HepG2 (cell line): ENCODE measurements at regions not wholly inside any gene's neighbourhood (a gene's known extent, or its start where the extent isn't known, plus 50 kb on each side); places are given as distances from the start of the nearest gene placed in this dataset.

ENCODE experiments used
- ATAC-seq: fragments of 200-7000 bp; cut with Tn5 transposase; 3 replicates; pipeline ENCODE4 v1.9.1; 2020; ENCODE audit warnings: mild to moderate bottlenecking, moderate library complexity
- BruUV-seq: library from RNA; stranded (reverse); fragments of 400-500 nt; replicated peaks from 2 replicates; lab custom pipeline; 2021; lab: Mats Ljungman, UMichigan
- CTCF ChIA-PET: fragments of 300-600 bp; formaldehyde crosslinking; extraction: SDS; loops from one replicate; lab custom pipeline; 2021; ENCODE audit warnings: low total read pairs, inconsistent platforms, low intra/inter-chr PET ratio; lab: Yijun Ruan, JAX
- POLR2A ChIA-PET: fragments of 350-600 bp; sonication (Branson Sonifier 250); formaldehyde crosslinking; loops from one replicate; lab custom pipeline; 2020; ENCODE audit warnings: antibody characterized with exemption, inconsistent platforms; lab: Yijun Ruan, JAX
- DNase-seq: peaks from one replicate; pipeline ENCODE4 v3.0.0-alpha.2; 2015; ENCODE audit warnings: low spot score
- FAIRE-seq: peaks from 3 replicates; lab custom pipeline; 2011; peaks lifted over from hg19 to GRCh38; lab: Jason Lieb, UNC
- H2AFZ ChIP-seq: one replicate; pipeline ENCODE4 v1.6.1; 2011; ENCODE audit warnings: low read length, inconsistent platforms
- H3K27ac ChIP-seq: fragments of 300-600 bp; 3 replicates; pipeline ENCODE4 v1.8.0; 2011; ENCODE audit warnings: mixed run types, mild to moderate bottlenecking, mixed read lengths, low read length, inconsistent platforms; ENCODE audit not compliant: insufficient read depth; ENCODE audit errors: extremely low read length
- H3K27me3 ChIP-seq, 2 experiments: fragments of 200-600 bp in 1 of 2; 2 replicates in 1 of 2; 3 replicates in 1 of 2; pipeline versions ENCODE4 v1.6.0 to v1.8.0; 2011; ENCODE audit warnings: low read length in 2 of 2, mild to moderate bottlenecking in 2 of 2, moderate library complexity in 2 of 2, inconsistent platforms in 1 of 2; ENCODE audit not compliant: insufficient read depth in 2 of 2, control insufficient read depth in 1 of 2
- H3K36me3 ChIP-seq, 2 experiments: fragments of 200-600 bp in 1 of 2; replicated peaks in 1 of 2; 2 replicates in 1 of 2; 3 replicates in 1 of 2; pipeline versions ENCODE4 v1.5.1 to v1.8.0; 2011; ENCODE audit warnings: low read length in 2 of 2, inconsistent platforms in 1 of 2; ENCODE audit not compliant: insufficient read depth in 2 of 2, control insufficient read depth in 1 of 2
- H3K4me1 ChIP-seq: 2 replicates; pipeline ENCODE4 v1.5.1; 2012; ENCODE audit warnings: low read length, inconsistent platforms; ENCODE audit not compliant: insufficient read depth
- H3K4me2 ChIP-seq: 2 replicates; pipeline ENCODE4 v1.6.0; 2011; ENCODE audit warnings: low read depth, low read length, inconsistent platforms
- H3K4me3 ChIP-seq, 3 experiments: fragments of 200-600 bp in 1 of 3; sonication (generic), shearing (Covaris generic) in 1 of 3; replicated peaks in 1 of 3; 2 replicates each; pipeline ENCODE4 v1.5.1; 2011 to 2016; ENCODE audit warnings: low read length in 3 of 3, inconsistent platforms in 2 of 3, low read depth in 2 of 3, mild to moderate bottlenecking in 2 of 3, control low read depth in 1 of 3, mixed read lengths in 1 of 3; ENCODE audit not compliant: insufficient read depth in 1 of 3
- H3K79me2 ChIP-seq: one replicate; pipeline ENCODE4 v1.6.1; 2011; ENCODE audit warnings: low read length, inconsistent platforms; ENCODE audit not compliant: insufficient read depth
- H3K9ac ChIP-seq: 2 replicates; pipeline ENCODE4 v1.6.0; 2011; ENCODE audit warnings: mild to moderate bottlenecking, low read depth, low read length, inconsistent platforms; ENCODE audit not compliant: insufficient read depth
- H3K9me3 ChIP-seq: 2 replicates; pipeline ENCODE4 v1.5.1; 2012; ENCODE audit warnings: mild to moderate bottlenecking, low read length
- H4K20me1 ChIP-seq: 2 replicates; pipeline ENCODE4 v1.6.0; 2011; ENCODE audit warnings: inconsistent platforms, mild to moderate bottlenecking, low read length, moderate library complexity; ENCODE audit not compliant: insufficient read depth
- ARNTL ChIP-seq: sonication (generic); formaldehyde crosslinking; IDR thresholded peaks from 2 replicates; pipeline ENCODE4 v1.4.0; 2020; ENCODE audit warnings: mild to moderate bottlenecking, missing genetic modification reagents
- ATF7-NPFF ChIP-seq: sonication (generic); formaldehyde crosslinking; IDR thresholded peaks from 2 replicates; pipeline ENCODE4 v1.8.1; 2023; ENCODE audit warnings: mild to moderate bottlenecking, low read depth, missing genetic modification reagents, moderate library complexity
- ATM ChIP-seq: fragments of 450-650 bp; IDR thresholded peaks from 2 replicates; pipeline ENCODE4 v1.7.1; 2017; ENCODE audit warnings: mild to moderate bottlenecking, borderline replicate concordance
- BCL3 ChIP-seq: sonication (generic); formaldehyde crosslinking; IDR thresholded peaks from 2 replicates; pipeline ENCODE4 v1.5.1; 2020; ENCODE audit warnings: mild to moderate bottlenecking, missing genetic modification reagents, moderate library complexity
- IRF2 ChIP-seq: IDR thresholded peaks from 2 replicates; pipeline ENCODE4 v1.6.1; 2018; ENCODE audit warnings: missing genetic modification reagents, missing compliant biosample characterization
- MYPOP ChIP-seq: sonication (generic); formaldehyde crosslinking; IDR thresholded peaks from 2 replicates; pipeline ENCODE4 v1.8.1; 2023; ENCODE audit warnings: mild to moderate bottlenecking, moderate library complexity, missing genetic modification reagents
- POLR2AphosphoS5 ChIP-seq: IDR thresholded peaks from 2 replicates; pipeline ENCODE4 v1.6.1; 2012; ENCODE audit warnings: low read depth, low read length
- SP2 ChIP-seq: sonication (generic); formaldehyde crosslinking; IDR thresholded peaks from 2 replicates; pipeline ENCODE4 v1.5.1; 2020; ENCODE audit warnings: mild to moderate bottlenecking, missing genetic modification reagents
- ZBTB38 ChIP-seq: sonication (generic); formaldehyde crosslinking; IDR thresholded peaks from 2 replicates; pipeline ENCODE4 v1.5.1; 2020; ENCODE audit warnings: mild to moderate bottlenecking, missing genetic modification reagents
- ZBTB7B ChIP-seq: sonication (generic); formaldehyde crosslinking; IDR thresholded peaks from 2 replicates; pipeline ENCODE4 v1.4.0; 2020; ENCODE audit warnings: missing genetic modification reagents
- ZNF446 ChIP-seq: sonication (generic); formaldehyde crosslinking; IDR thresholded peaks from 2 replicates; pipeline ENCODE4 v1.5.0; 2020; ENCODE audit warnings: mild to moderate bottlenecking, missing genetic modification reagents
- ZNF776 ChIP-seq: sonication (generic); formaldehyde crosslinking; IDR thresholded peaks from 2 replicates; pipeline ENCODE4 v1.4.0; 2020; ENCODE audit warnings: mild to moderate bottlenecking, missing genetic modification reagents
- WGBS: methylation state at CpG from one replicate; pipeline ENCODE4 v1.1.6; 2017; ENCODE audit warnings: low lambda C conversion rate; 5-methylcytosine and 5-hydroxymethylcytosine counted together
- in situ Hi-C: cut with HindIII; loops from 2 replicates; pipeline ENCODE4 v1.10.0; 2017; ENCODE audit warnings: low pct_unique_long_range_greater_than_20kb; ENCODE audit not compliant: extremely low pct_ligation_motif_present
- intact Hi-C: fragments of 100-400 bp; cut with micrococcal nuclease; formaldehyde crosslinking; loops from one replicate; pipeline ENCODE4 v1.10.0; 2022; ENCODE audit not compliant: unreplicated experiment
- TF ChIP-seq, protein P1 (sequence below): sonication (generic); formaldehyde crosslinking; IDR thresholded peaks from 2 replicates; pipeline ENCODE4 v1.5.0; 2020; ENCODE audit warnings: missing genetic modification reagents

- FAIRE-seq (no peak), DNase-seq (no peak), ATAC-seq (no peak)
- no TSS peak for BruUV-seq
- in situ Hi-C loops (no loop called here), intact Hi-C loops (no loop called here)
- CTCF ChIA-PET, result no interaction called here
- Histone ChIP-seq H3K27me3 (no peaks in the 10 kb centered on the region), H3K9ac (no peak overlapping the region), H3K4me1 (no peaks in the 10 kb centered on the region), H3K9me3 (no peaks in the 10 kb centered on the region), H4K20me1 (no peaks in the 10 kb centered on the region), H3K4me3 (no peak overlapping the region), H3K79me2 (no peaks in the 10 kb centered on the region), H3K36me3 (no peaks in the 10 kb centered on the region), H2AFZ (no peak overlapping the region), H3K4me2 (no peak overlapping the region), H3K27ac (no peak overlapping the region)
- WGBS, result 4% methylated on average over 3 of the region's 3 CpGs
- POLR2A ChIA-PET, result no interaction called here
- TF ChIP-seq, protein P1, sequence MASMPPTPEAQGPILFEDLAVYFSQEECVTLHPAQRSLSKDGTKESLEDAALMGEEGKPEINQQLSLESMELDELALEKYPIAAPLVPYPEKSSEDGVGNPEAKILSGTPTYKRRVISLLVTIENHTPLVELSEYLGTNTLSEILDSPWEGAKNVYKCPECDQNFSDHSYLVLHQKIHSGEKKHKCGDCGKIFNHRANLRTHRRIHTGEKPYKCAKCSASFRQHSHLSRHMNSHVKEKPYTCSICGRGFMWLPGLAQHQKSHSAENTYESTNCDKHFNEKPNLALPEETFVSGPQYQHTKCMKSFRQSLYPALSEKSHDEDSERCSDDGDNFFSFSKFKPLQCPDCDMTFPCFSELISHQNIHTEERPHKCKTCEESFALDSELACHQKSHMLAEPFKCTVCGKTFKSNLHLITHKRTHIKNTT, result no peak
- TF ChIP-seq ZNF446 (CRISPR knock-in tag) (no peak), SP2 (CRISPR knock-in tag) (no peak), POLR2AphosphoS5 (no peak), ARNTL (CRISPR knock-in tag) (no peak), MYPOP (no peak), ATM (no peak)
Observed at GRCh38 chr18:66825347-66825746, 221.5 kb upstream of the CDH19 start.

- Histone ChIP-seq H3K27me3 (no peaks in the 10 kb centered on the region), H3K9me3 (no peaks in the 10 kb centered on the region), H3K4me1 (no peaks in the 10 kb centered on the region), H4K20me1 (no peaks in the 10 kb centered on the region), H3K9ac (no peak overlapping the region), H2AFZ (no peak overlapping the region), H3K4me2 (no peak overlapping the region), H3K4me3 (no peak overlapping the region), H3K79me2 (no peaks in the 10 kb centered on the region), H3K36me3 (no peaks in the 10 kb centered on the region), H3K27ac (no peak overlapping the region)
- DNase-seq, result no peak
- ChIA-PET CTCF (no interaction called here), POLR2A (no interaction called here)
- FAIRE-seq, result no peak
- ATAC-seq, result no peak
- no TSS peak for BruUV-seq
- 4% methylated on average over 1 of the region's 1 CpG for WGBS
- in situ Hi-C loops, result no loop called here
- intact Hi-C loops, result no loop called here
- TF ChIP-seq ATF7-NPFF (CRISPR knock-in tag), result no peak
- TF ChIP-seq BCL3 (CRISPR knock-in tag), result no peak
- no peak for TF ChIP-seq ZBTB7B (CRISPR knock-in tag)
- TF ChIP-seq ZBTB38, result no peak
- no peak for TF ChIP-seq ZNF776 (CRISPR knock-in tag)
- no peak for TF ChIP-seq IRF2
Observed at GRCh38 chr18:66819235-66819634, 215.3 kb upstream of the CDH19 start.
